ENCODE measurements at regions not wholly inside any gene's neighbourhood (a gene's known extent, or its start where the extent isn't known, plus 50 kb on each side); places are given as distances from the start of the nearest gene placed in this dataset.

DNA sequence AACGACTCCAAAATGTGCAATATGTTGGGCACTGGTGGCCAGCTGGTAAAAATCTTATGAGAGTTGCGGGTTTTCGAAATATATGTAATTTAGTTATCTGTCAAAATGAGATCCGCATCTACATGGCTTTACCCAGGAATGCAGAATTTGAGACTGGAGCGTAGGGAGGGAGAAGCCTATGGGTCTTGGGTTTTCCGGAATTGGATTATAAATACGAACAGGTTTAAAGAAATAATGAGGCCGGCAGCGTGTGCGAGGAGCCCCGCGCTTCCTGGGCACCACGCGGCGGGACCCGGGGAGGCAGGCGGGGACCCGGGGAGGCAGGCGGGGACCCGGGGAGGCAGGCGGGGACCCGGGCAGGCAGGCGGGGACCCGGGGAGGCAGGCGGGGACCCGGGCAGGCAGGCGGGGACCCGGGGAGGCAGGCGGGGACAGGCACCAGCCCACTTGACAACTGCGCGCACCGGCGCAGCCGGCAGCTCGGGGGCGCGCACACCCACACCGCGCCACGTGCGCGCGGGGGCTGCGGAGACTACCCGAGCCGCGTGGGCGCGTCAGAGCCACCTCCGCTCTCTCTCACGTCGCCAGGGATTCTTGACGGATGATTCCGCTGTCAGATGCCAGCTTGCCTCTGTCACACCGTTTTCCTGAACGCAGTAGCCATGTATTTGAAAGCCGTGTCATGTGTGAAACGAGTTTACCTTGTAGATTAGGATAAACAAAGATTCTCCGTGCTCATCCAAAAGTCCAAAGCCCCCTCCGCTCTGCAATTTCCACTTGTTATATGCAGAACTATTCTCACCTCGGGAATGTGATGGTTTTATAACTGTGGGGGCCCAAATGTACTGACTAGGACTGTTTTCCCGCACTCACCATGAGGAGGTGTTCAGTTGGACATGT is 54.3 kb upstream of the HNRNPU start:
- TF ChIP-seq CTCF (conservative IDR thresholded peaks at IDR 0.05 in 1 of 2, IDR thresholded peaks at IDR 0.05 in 1 of 2; ENCODE audit: extremely low read depth in 1 of 2, insufficient read depth in 1 of 2, low read depth in 1 of 2, low read length in 2 of 2) (no peak), EZH2 (IDR thresholded peaks at IDR 0.05; ENCODE audit: borderline replicate concordance, low read length) (no peak)

Measured in mammary epithelial cell (primary cell).